Mesendoderm (in vitro differentiated cells): ENCODE measurements at regions not wholly inside any gene's neighbourhood (a gene's known extent, or its start where the extent isn't known, plus 50 kb on each side); places are given as distances from the start of the nearest gene placed in this dataset.

Experiments
- DNase-seq: peaks from one replicate; pipeline ENCODE4 v3.0.0; 2013
- H2AK5ac ChIP-seq: 2 replicates; pipeline ENCODE4 v1.6.1; 2013; ENCODE audit warnings: low read length, inconsistent platforms
- H2BK120ac ChIP-seq: 2 replicates; pipeline ENCODE4 v1.6.1; 2013; ENCODE audit warnings: low read depth, mild to moderate bottlenecking, low read length, moderate library complexity, mixed read lengths
- H2BK15ac ChIP-seq: replicated peaks from 2 replicates; pipeline ENCODE4 v1.6.1; 2013; ENCODE audit warnings: low read depth, mild to moderate bottlenecking, moderate library complexity
- H2BK5ac ChIP-seq: 2 replicates; pipeline ENCODE4 v1.6.1; 2013; ENCODE audit warnings: low read length, inconsistent platforms
- H3K18ac ChIP-seq: 2 replicates; pipeline ENCODE4 v1.6.1; 2013; ENCODE audit warnings: mild to moderate bottlenecking, low read length, mixed read lengths
- H3K23ac ChIP-seq: one replicate; pipeline ENCODE4 v1.6.1; 2013; ENCODE audit warnings: low read length
- H3K27ac ChIP-seq: 2 replicates; pipeline ENCODE4 v1.5.1; 2013; ENCODE audit warnings: low read depth, mild to moderate bottlenecking, inconsistent platforms, low read length, moderate library complexity
- H3K27me3 ChIP-seq: 2 replicates; pipeline ENCODE4 v1.6.1; 2013; ENCODE audit warnings: low read length, control low read depth, mild to moderate bottlenecking, inconsistent platforms; ENCODE audit not compliant: insufficient read depth, poor library complexity
- H3K36me3 ChIP-seq: 2 replicates; pipeline ENCODE4 v1.6.1; 2013; ENCODE audit warnings: low read length, inconsistent platforms; ENCODE audit not compliant: control insufficient read depth, insufficient read depth
- H3K4ac ChIP-seq: one replicate; pipeline ENCODE4 v1.6.1; 2013; ENCODE audit warnings: low read depth, mild to moderate bottlenecking, low read length, moderate library complexity
- H3K4me1 ChIP-seq: 2 replicates; pipeline ENCODE4 v1.6.1; 2013; ENCODE audit warnings: low read depth, low read length, inconsistent platforms; ENCODE audit not compliant: control insufficient read depth
- H3K4me2 ChIP-seq: 2 replicates; pipeline ENCODE4 v1.6.1; 2013; ENCODE audit warnings: low read length
- H3K4me3 ChIP-seq: 2 replicates; pipeline ENCODE4 v1.5.1; 2013; ENCODE audit warnings: mild to moderate bottlenecking, low read length
- H3K56ac ChIP-seq: one replicate; pipeline ENCODE4 v1.6.1; 2013; ENCODE audit warnings: low read length
- H3K79me1 ChIP-seq: 2 replicates; pipeline ENCODE4 v1.6.1; 2013; ENCODE audit warnings: low read length, inconsistent platforms
- H3K79me2 ChIP-seq: 2 replicates; pipeline ENCODE4 v1.6.1; 2013; ENCODE audit warnings: mild to moderate bottlenecking, low read length; ENCODE audit not compliant: control insufficient read depth, insufficient read depth
- H3K9ac ChIP-seq: 2 replicates; pipeline ENCODE4 v1.6.1; 2013; ENCODE audit warnings: low read length, inconsistent platforms
- H4K5ac ChIP-seq: one replicate; pipeline ENCODE4 v1.6.1; 2013; ENCODE audit warnings: low read length
- H4K8ac ChIP-seq: one replicate; pipeline ENCODE4 v1.6.1; 2013; ENCODE audit warnings: low read depth, mild to moderate bottlenecking, control low read depth, low read length, moderate library complexity
- WGBS: extraction: QIAGEN DNeasy Blood & Tissue Kit; methylation state at CpG from one replicate; pipeline ENCODE4 v1.1.7; 2013; ENCODE audit warnings: low lambda C conversion rate, missing lambda C conversion rate; ENCODE audit not compliant: insufficient coverage; ENCODE audit errors: extremely low coverage; 5-methylcytosine and 5-hydroxymethylcytosine counted together

GRCh38 chr6:188821-189655 is 103.2 kb upstream of the DUSP22 start:
- Histone ChIP-seq H3K23ac (no peak overlapping the region), H2AK5ac (no peak overlapping the region), H3K4ac (no peak overlapping the region), H4K8ac (no peak overlapping the region), H3K18ac (no peak overlapping the region), H3K4me2 (no peak overlapping the region), H3K56ac (no peak overlapping the region), H3K4me3 (no peak overlapping the region), H2BK120ac (no peak overlapping the region), H2BK5ac (no peak overlapping the region), H3K9ac (no peak overlapping the region), H3K79me2 (no peaks in the 10 kb centered on the region), H4K5ac (no peak overlapping the region), H3K4me1 (no peaks in the 10 kb centered on the region), H3K36me3 (no peaks in the 10 kb centered on the region), H2BK15ac (no peak overlapping the region), H3K79me1 (no peaks in the 10 kb centered on the region), H3K27me3 (no peaks in the 10 kb centered on the region), H3K27ac (no peak overlapping the region)
- peak; percentile 94 for DNase-seq
- WGBS: no CpG with 5 or more reads among the region's 13 CpGs

- Histone ChIP-seq H2BK15ac (no peak overlapping the region), H3K27ac (no peak overlapping the region), H3K4ac (no peak overlapping the region), H3K56ac (no peak overlapping the region), H3K4me1 (no peaks in the 10 kb centered on the region), H3K23ac (no peak overlapping the region), H3K4me2 (no peak overlapping the region), H2BK5ac (no peak overlapping the region), H3K79me1 (no peaks in the 10 kb centered on the region), H2AK5ac (no peak overlapping the region), H3K4me3 (no peak overlapping the region), H4K5ac (no peak overlapping the region), H3K36me3 (no peaks in the 10 kb centered on the region), H2BK120ac (no peak overlapping the region), H3K79me2 (no peaks in the 10 kb centered on the region), H4K8ac (no peak overlapping the region), H3K27me3 (no peaks in the 10 kb centered on the region), H3K9ac (no peak overlapping the region), H3K18ac (no peak overlapping the region)
- WGBS: no CpG with 5 or more reads among the region's 8 CpGs
- DNase-seq: no peak
These were observed 102.6 kb upstream of the DUSP22 start for GRCh38 chr6:189676-190075.

- peak; percentile 32 for DNase-seq
- H4K5ac ChIP-seq: no peak overlapping the region
- WGBS: no CpG with 5 or more reads among the region's 11 CpGs
These were observed 101.5 kb upstream of the DUSP22 start for GRCh38 chr6:190596-191395.

GRCh38 chr6:191487-192312 is 100.6 kb upstream of the DUSP22 start:
- Histone ChIP-seq H3K79me2 (no peaks in the 10 kb centered on the region), H3K27me3 (no peaks in the 10 kb centered on the region), H3K79me1 (no peaks in the 10 kb centered on the region), H3K23ac (no peak overlapping the region), H2BK15ac (no peak overlapping the region), H3K9ac (no peak overlapping the region), H2BK5ac (no peak overlapping the region), H3K27ac (no peak overlapping the region), H2AK5ac (no peak overlapping the region), H3K4me3 (no peak overlapping the region), H3K36me3 (no peaks in the 10 kb centered on the region), H2BK120ac (no peak overlapping the region), H4K5ac (no peak overlapping the region), H3K4me2 (no peak overlapping the region), H3K18ac (no peak overlapping the region), H3K56ac (no peak overlapping the region), H4K8ac (no peak overlapping the region), H3K4ac (no peak overlapping the region), H3K4me1 (no peaks in the 10 kb centered on the region)
- no CpG with 5 or more reads among the region's 11 CpGs for WGBS
- DNase-seq: no peak

More at GRCh38 chr6:190596-191395, 101.5 kb upstream of the DUSP22 start:
- H3K18ac ChIP-seq: no peak overlapping the region
- no peak overlapping the region for H2BK5ac ChIP-seq
- no peak overlapping the region for H3K56ac ChIP-seq
- no peaks in the 10 kb centered on the region for H3K4me1 ChIP-seq
- H2BK15ac ChIP-seq: no peak overlapping the region
- H3K36me3 ChIP-seq: no peaks in the 10 kb centered on the region
- no peak overlapping the region for H3K27ac ChIP-seq
- H3K23ac ChIP-seq: no peak overlapping the region
- H3K4me2 ChIP-seq: no peak overlapping the region
- H2BK120ac ChIP-seq: no peak overlapping the region
- H3K4ac ChIP-seq: no peak overlapping the region
- H3K79me2 ChIP-seq: no peaks in the 10 kb centered on the region
- H3K4me3 ChIP-seq: no peak overlapping the region
- no peak overlapping the region for H3K9ac ChIP-seq
- H3K79me1 ChIP-seq: no peaks in the 10 kb centered on the region
- H4K8ac ChIP-seq: no peak overlapping the region
- no peak overlapping the region for H2AK5ac ChIP-seq
- H3K27me3 ChIP-seq: no peaks in the 10 kb centered on the region

GRCh38 chr6:192313-192664 is 100.0 kb upstream of the DUSP22 start:
- no peak overlapping the region for H2AK5ac ChIP-seq
- no peak overlapping the region for H3K9ac ChIP-seq
- no peak overlapping the region for H3K18ac ChIP-seq
- no peak for DNase-seq
- WGBS: no CpG with 5 or more reads among the region's 9 CpGs
- no peak overlapping the region for H2BK120ac ChIP-seq
- no peak overlapping the region for H3K4me3 ChIP-seq
- H3K4ac ChIP-seq: no peak overlapping the region
- H2BK15ac ChIP-seq: no peak overlapping the region
- H3K4me2 ChIP-seq: no peak overlapping the region
- no peak overlapping the region for H3K27ac ChIP-seq
- H3K36me3 ChIP-seq: no peaks in the 10 kb centered on the region
- no peaks in the 10 kb centered on the region for H3K4me1 ChIP-seq
- H3K27me3 ChIP-seq: no peaks in the 10 kb centered on the region
- no peak overlapping the region for H4K8ac ChIP-seq
- no peak overlapping the region for H4K5ac ChIP-seq
- no peaks in the 10 kb centered on the region for H3K79me1 ChIP-seq
- no peaks in the 10 kb centered on the region for H3K79me2 ChIP-seq
- H3K23ac ChIP-seq: no peak overlapping the region
- H2BK5ac ChIP-seq: no peak overlapping the region
- H3K56ac ChIP-seq: no peak overlapping the region
